Left lung (tissue), 4 donors: ENCODE measurements at regions not wholly inside any gene's neighbourhood (a gene's known extent, or its start where the extent isn't known, plus 50 kb on each side); places are given as distances from the start of the nearest gene placed in this dataset.

Source experiments
- ATAC-seq: fragments of 200-7000 bp; cut with Tn5 transposase; one replicate; pipeline ENCODE4 v1.9.1; 2020; ENCODE audit warnings: moderate library complexity
- DNase-seq, 4 donors: peaks; one replicate each; pipeline ENCODE4 v3.0.0-alpha.2; 2013 to 2020
- H3K27ac ChIP-seq, 2 donors: fragments of 200-600 bp; sonication (generic) in 1 of 2; one replicate each; pipeline versions ENCODE4 v1.5.0 to v1.8.0; 2020 to 2021
- H3K27me3 ChIP-seq, 2 donors: fragments of 200-600 bp; sonication (generic) in 1 of 2; one replicate each; pipeline versions ENCODE4 v1.5.0 to v1.8.0; 2020 to 2021
- H3K36me3 ChIP-seq, 2 donors: fragments of 200-600 bp; sonication (generic) in 1 of 2; one replicate each; pipeline versions ENCODE4 v1.5.0 to v1.8.0; 2020 to 2021
- H3K4me1 ChIP-seq, 2 donors: fragments of 200-600 bp; one replicate each; pipeline ENCODE4 v1.8.0; 2021
- H3K4me3 ChIP-seq, 2 donors: fragments of 200-600 bp; sonication (generic) in 1 of 2; one replicate each; pipeline versions ENCODE4 v1.5.0 to v1.8.0; 2020 to 2021; ENCODE audit warnings: mild to moderate bottlenecking in 1 of 2
- H3K9me3 ChIP-seq, 2 donors: fragments of 200-600 bp; sonication (generic) in 1 of 2; one replicate each; pipeline versions ENCODE4 v1.5.0 to v1.8.0; 2020 to 2021
- intact Hi-C, 2 donors: fragments of 100-400 bp; cut with DNase I; formaldehyde crosslinking; loops; one replicate each; pipeline versions ENCODE4 v1.11.2 to v1.14.2; 2022
- TF ChIP-seq, protein P1 (sequence below), 2 donors: fragments of 200-600 bp; sonication (generic) in 1 of 2; IDR thresholded peaks; one replicate each; pipeline versions ENCODE4 v1.5.0 to v1.8.0; 2021; ENCODE audit warnings: antibody characterized with exemption in 2 of 2
- donor health status: DM: no; HTN: yes; CAD: no.
- donor health status: DM: no; HTN: no; CAD: no.

DNA sequence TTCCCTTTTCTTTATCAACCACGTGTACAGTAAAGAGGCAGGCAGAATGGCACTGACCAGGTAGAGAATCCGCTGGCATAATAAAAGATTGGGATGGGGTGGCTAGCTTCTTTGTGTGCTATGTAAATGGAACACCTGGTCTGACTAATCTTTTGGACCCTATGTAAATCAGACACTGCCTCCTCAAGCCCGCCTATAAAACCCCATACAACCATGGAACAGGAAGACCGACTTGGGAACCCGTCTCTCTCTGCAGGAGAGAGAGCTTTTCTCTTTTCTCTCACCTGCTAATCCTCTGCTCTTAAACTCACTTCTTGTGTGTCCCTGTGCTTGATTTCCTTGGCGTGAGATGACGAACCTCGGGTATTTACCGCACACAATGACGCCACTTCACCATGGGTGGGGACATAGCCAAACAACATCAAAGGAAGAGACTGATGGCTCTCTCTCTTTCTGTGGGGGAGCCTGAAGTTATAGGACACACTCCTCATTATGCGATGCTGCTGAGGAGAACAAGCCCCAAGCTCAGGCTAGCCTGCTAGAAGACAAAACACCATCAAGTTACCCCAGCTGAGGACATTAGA is 94.2 kb downstream of the ARL5B start:
- intact Hi-C loops: no loop called here
- TF ChIP-seq, protein P1, sequence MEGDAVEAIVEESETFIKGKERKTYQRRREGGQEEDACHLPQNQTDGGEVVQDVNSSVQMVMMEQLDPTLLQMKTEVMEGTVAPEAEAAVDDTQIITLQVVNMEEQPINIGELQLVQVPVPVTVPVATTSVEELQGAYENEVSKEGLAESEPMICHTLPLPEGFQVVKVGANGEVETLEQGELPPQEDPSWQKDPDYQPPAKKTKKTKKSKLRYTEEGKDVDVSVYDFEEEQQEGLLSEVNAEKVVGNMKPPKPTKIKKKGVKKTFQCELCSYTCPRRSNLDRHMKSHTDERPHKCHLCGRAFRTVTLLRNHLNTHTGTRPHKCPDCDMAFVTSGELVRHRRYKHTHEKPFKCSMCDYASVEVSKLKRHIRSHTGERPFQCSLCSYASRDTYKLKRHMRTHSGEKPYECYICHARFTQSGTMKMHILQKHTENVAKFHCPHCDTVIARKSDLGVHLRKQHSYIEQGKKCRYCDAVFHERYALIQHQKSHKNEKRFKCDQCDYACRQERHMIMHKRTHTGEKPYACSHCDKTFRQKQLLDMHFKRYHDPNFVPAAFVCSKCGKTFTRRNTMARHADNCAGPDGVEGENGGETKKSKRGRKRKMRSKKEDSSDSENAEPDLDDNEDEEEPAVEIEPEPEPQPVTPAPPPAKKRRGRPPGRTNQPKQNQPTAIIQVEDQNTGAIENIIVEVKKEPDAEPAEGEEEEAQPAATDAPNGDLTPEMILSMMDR (IDR thresholded peaks at IDR 0.05): no peak
- H3K4me3 ChIP-seq: no peak overlapping the region
- H3K9me3 ChIP-seq: no peaks in the 10 kb centered on the region
- no peaks in the 10 kb centered on the region for H3K27me3 ChIP-seq
- no peak for DNase-seq
- ATAC-seq: no peak
- H3K36me3 ChIP-seq: no peaks in the 10 kb centered on the region
- no peak overlapping the region for H3K27ac ChIP-seq
- no peaks in the 10 kb centered on the region for H3K4me1 ChIP-seq

DNA sequence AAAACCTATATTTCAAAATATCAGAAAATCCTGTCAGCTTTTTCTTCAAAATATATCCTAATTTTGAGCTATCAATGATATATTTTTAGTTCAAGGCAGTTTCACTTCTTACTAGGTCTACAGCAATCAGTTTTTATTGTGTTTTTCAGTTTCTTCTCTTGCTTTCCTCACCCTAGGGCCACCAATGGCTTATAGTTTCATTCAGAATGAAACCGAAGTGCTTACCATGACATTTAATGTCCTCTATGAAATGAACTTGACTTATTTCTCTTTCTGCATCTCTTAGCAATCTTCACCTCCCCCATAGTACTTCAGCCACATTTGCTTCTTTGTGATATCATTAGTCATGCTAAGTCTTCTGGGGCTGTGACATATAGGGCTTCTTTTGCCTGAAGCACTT is 100.3 kb downstream of the ARL5B start:
- no peak for ATAC-seq
- Histone ChIP-seq H3K27me3 (no peaks in the 10 kb centered on the region), H3K9me3 (no peaks in the 10 kb centered on the region), H3K4me1 (no peaks in the 10 kb centered on the region), H3K27ac (no peak overlapping the region), H3K4me3 (no peak overlapping the region), H3K36me3 (no peaks in the 10 kb centered on the region)
- intact Hi-C loops: no loop called here
- no peak for DNase-seq
- TF ChIP-seq, protein P1 (IDR thresholded peaks at IDR 0.05): no peak

DNA sequence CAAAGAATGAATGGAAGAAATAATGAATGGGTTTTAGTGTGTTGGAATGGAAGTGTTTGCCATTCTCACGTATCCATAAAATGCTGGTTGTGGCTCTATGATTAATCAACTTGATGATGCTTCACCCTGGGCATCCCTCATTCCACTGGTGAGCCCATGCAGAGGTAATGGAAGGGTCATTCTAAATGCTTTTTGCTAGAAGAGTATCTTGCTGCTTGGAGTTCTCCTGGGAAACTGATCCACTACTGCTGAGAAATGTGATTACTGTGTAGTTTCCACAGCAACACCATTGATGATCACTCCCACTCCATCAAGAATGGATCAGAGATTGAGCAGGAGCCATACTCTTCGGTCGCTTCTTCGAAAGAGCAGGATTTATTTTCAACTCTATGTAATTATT is 101.6 kb downstream of the ARL5B start:
- ATAC-seq: no peak
- Histone ChIP-seq H3K27me3 (no peaks in the 10 kb centered on the region), H3K4me1 (no peaks in the 10 kb centered on the region), H3K9me3 (no peaks in the 10 kb centered on the region), H3K27ac (no peak overlapping the region), H3K36me3 (no peaks in the 10 kb centered on the region), H3K4me3 (no peak overlapping the region)
- TF ChIP-seq, protein P1 (IDR thresholded peaks at IDR 0.05): no peak
- intact Hi-C loops: no loop called here
- DNase-seq: no peak

DNA sequence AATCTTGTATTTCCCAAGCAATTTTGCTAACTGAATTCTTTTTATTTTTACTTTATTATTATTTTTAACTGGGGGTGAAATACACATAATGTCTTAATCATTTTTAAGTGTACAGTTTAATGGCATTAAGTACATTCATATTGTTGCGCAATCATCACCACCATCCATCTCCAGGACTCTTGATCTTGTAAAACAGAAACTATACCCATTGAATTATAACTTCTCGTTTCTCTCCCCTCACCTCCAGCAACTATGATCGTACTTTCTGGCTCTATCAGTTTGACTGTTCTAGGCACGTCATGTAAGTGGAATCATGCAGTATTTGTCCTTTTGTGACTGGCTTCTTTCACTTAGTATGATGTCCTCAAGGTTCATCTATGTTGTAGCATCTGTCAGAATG is 108.8 kb downstream of the ARL5B start:
- no peak for DNase-seq
- no peak overlapping the region for H3K27ac ChIP-seq
- H3K36me3 ChIP-seq: no peaks in the 10 kb centered on the region
- H3K4me3 ChIP-seq: no peak overlapping the region
- H3K9me3 ChIP-seq: no peaks in the 10 kb centered on the region
- no peaks in the 10 kb centered on the region for H3K4me1 ChIP-seq
- no peak for ATAC-seq
- TF ChIP-seq, protein P1 (IDR thresholded peaks at IDR 0.05): no peak
- intact Hi-C loops: no loop called here
- H3K27me3 ChIP-seq: no peaks in the 10 kb centered on the region

- intact Hi-C loops: no loop called here
- no peaks in the 10 kb centered on the region for H3K27me3 ChIP-seq
- ATAC-seq: no peak
- DNase-seq: no peak
- H3K27ac ChIP-seq: no peak overlapping the region
- H3K9me3 ChIP-seq: no peaks in the 10 kb centered on the region
- TF ChIP-seq, protein P1 (IDR thresholded peaks at IDR 0.05): no peak
- no peaks in the 10 kb centered on the region for H3K4me1 ChIP-seq
- no peaks in the 10 kb centered on the region for H3K36me3 ChIP-seq
- no peak overlapping the region for H3K4me3 ChIP-seq
Observed at GRCh38 chr10:18773180-18773579, 113.9 kb downstream of the ARL5B start.
